HCT116 (cell line): ENCODE measurements at regions not wholly inside any gene's neighbourhood (a gene's known extent, or its start where the extent isn't known, plus 50 kb on each side); places are given as distances from the start of the nearest gene placed in this dataset.

Source experiments
- ATAC-seq: fragments of 200-7000 bp; cut with Tn5 transposase; 2 replicates; pipeline ENCODE4 v1.9.1; 2020; ENCODE audit warnings: mild to moderate bottlenecking, moderate library complexity
- BruUV-seq: library from RNA; stranded (reverse); fragments of 400-500 nt; replicated peaks from 2 replicates; lab custom pipeline; 2021; lab: Mats Ljungman, UMichigan
- CTCF ChIA-PET: fragments of 300-600 bp; sonication (Branson Sonifier 250); formaldehyde crosslinking; loops from one replicate; lab custom pipeline; 2021; ENCODE audit warnings: antibody characterized with exemption; lab: Charles Lee
- POLR2A ChIA-PET: fragments of 300-600, 350-600 bp; sonication (Branson Sonifier 250); formaldehyde crosslinking; loops from one replicate; lab custom pipeline; 2021; ENCODE audit warnings: antibody characterized with exemption; lab: Charles Lee
- RAD21 ChIA-PET, 2 experiments: fragments of 300-600 bp; sonication (Branson Sonifier 250); formaldehyde crosslinking; loops; one replicate each; lab custom pipeline; 2023; ENCODE audit warnings: low total read pairs in 2 of 2; ENCODE audit not compliant: uncharacterized antibody in 2 of 2, unreplicated experiment in 2 of 2, low non-redundant PET in 1 of 2; lab: Charles Lee
- DNase-seq: peaks from one replicate; pipeline ENCODE4 v3.0.0-alpha.2; 2010; ENCODE audit warnings: low read depth, low spot score
- H2AFZ ChIP-seq: fragments of 200-600 bp; shearing (Covaris generic), sonication (generic); 2 replicates; pipeline ENCODE4 v1.6.1; 2017; ENCODE audit warnings: low read depth, mixed run types, mixed read lengths, antibody characterized with exemption, low read length; ENCODE audit not compliant: poor library complexity, severe bottlenecking
- H3K27ac ChIP-seq: 2 replicates; pipeline ENCODE4 v1.5.1; 2012; ENCODE audit warnings: low read depth, low read length
- H3K27me3 ChIP-seq: fragments of 200-600 bp; sonication (generic); 2 replicates; pipeline ENCODE4 v1.6.1; 2016; ENCODE audit warnings: mixed run types, low read length, mixed read lengths; ENCODE audit not compliant: insufficient read depth
- H3K36me3 ChIP-seq, 2 experiments: fragments of 200-500 bp in 1 of 2; fragments of 200-600 bp in 1 of 2; sonication (Bioruptor generic) in 1 of 2; sonication (generic) in 1 of 2; 2 replicates each; pipeline versions ENCODE4 v1.5.1 to v1.6.1; 2014 to 2016; ENCODE audit warnings: low read length in 2 of 2, inconsistent platforms in 1 of 2, mixed read lengths in 1 of 2, mixed run types in 1 of 2; ENCODE audit not compliant: insufficient read depth in 2 of 2, control insufficient read depth in 1 of 2
- H3K4me1 ChIP-seq, 2 experiments: fragments of 200-600 bp in 1 of 2; sonication (generic) in 1 of 2; 2 replicates each; pipeline versions ENCODE4 v1.5.1 to v1.6.1; 2012 to 2017; ENCODE audit warnings: low read length in 2 of 2, inconsistent platforms in 1 of 2, mild to moderate bottlenecking in 1 of 2, mixed read lengths in 1 of 2, mixed run types in 1 of 2, moderate library complexity in 1 of 2; ENCODE audit not compliant: insufficient read depth in 2 of 2, control insufficient read depth in 1 of 2
- H3K4me2 ChIP-seq: fragments of 200-600 bp; sonication (generic); 2 replicates; pipeline ENCODE4 v1.6.1; 2017; ENCODE audit warnings: mixed run types, low read length, mixed read lengths
- H3K4me3 ChIP-seq, 2 experiments: fragments of 200-600 bp in 1 of 2; sonication (generic) in 1 of 2; replicated peaks in 1 of 2; 2 replicates each; pipeline ENCODE4 v1.5.1; 2011 to 2016; ENCODE audit warnings: low read length in 2 of 2, control low read depth in 1 of 2, low read depth in 1 of 2, mild to moderate bottlenecking in 1 of 2, mixed read lengths in 1 of 2, mixed run types in 1 of 2
- H3K79me2 ChIP-seq: fragments of 200-600 bp; sonication (generic); 2 replicates; pipeline ENCODE4 v1.6.1; 2017; ENCODE audit warnings: mild to moderate bottlenecking, mixed run types, low read length, moderate library complexity, mixed read lengths; ENCODE audit not compliant: insufficient read depth
- H3K9ac ChIP-seq: fragments of 200-600 bp; sonication (generic); 2 replicates; pipeline ENCODE4 v1.6.1; 2016; ENCODE audit warnings: low read length, mixed read lengths
- H3K9me2 ChIP-seq: fragments of 200-600 bp; sonication (generic), shearing (Covaris generic); 2 replicates; pipeline ENCODE4 v1.6.1; 2017; ENCODE audit warnings: mixed run types, mild to moderate bottlenecking, moderate library complexity; ENCODE audit not compliant: insufficient read depth
- H3K9me3 ChIP-seq, 2 experiments: fragments of 200-500 bp in 1 of 2; fragments of 200-600 bp in 1 of 2; sonication (Bioruptor generic) in 1 of 2; sonication (generic) in 1 of 2; 2 replicates each; pipeline ENCODE4 v1.6.1; 2014 to 2017; ENCODE audit warnings: low read length in 2 of 2, mixed read lengths in 2 of 2, inconsistent platforms in 1 of 2, low read depth in 1 of 2, mild to moderate bottlenecking in 1 of 2, mixed run types in 1 of 2, moderate library complexity in 1 of 2; ENCODE audit not compliant: control insufficient read depth in 1 of 2, insufficient read depth in 1 of 2
- H4K20me1 ChIP-seq: fragments of 200-600 bp; sonication (generic), shearing (Covaris generic); 2 replicates; pipeline ENCODE4 v1.6.1; 2017; ENCODE audit warnings: mixed run types, mild to moderate bottlenecking, moderate library complexity; ENCODE audit not compliant: insufficient read depth
- ATF3 ChIP-seq: IDR thresholded peaks from 2 replicates; pipeline ENCODE4 v1.6.1; 2012
- CBX3 ChIP-seq: IDR thresholded peaks from 2 replicates; pipeline ENCODE4 v1.6.1; 2012; ENCODE audit warnings: low read depth
- CEBPB ChIP-seq: IDR thresholded peaks from 2 replicates; pipeline ENCODE4 v1.6.1; 2012; ENCODE audit warnings: low read depth
- CTCF ChIP-seq, 3 experiments: fragments of 200-600 bp in 1 of 3; sonication (generic) in 1 of 3; IDR thresholded peaks in 2 of 3; conservative IDR thresholded peaks in 1 of 3; 2 replicates each; pipeline ENCODE4 v1.5.1; 2012 to 2017; ENCODE audit warnings: low read depth in 2 of 3, low read length in 2 of 3, antibody characterized with exemption in 1 of 3, borderline replicate concordance in 1 of 3, control low read depth in 1 of 3, mild to moderate bottlenecking in 1 of 3, mixed read lengths in 1 of 3, mixed run types in 1 of 3, moderate library complexity in 1 of 3; ENCODE audit not compliant: insufficient read depth in 1 of 3
- EGR1 ChIP-seq: IDR thresholded peaks from 2 replicates; pipeline ENCODE4 v1.6.1; 2012; ENCODE audit warnings: low read depth
- ELF1 ChIP-seq: IDR thresholded peaks from 2 replicates; pipeline ENCODE4 v1.6.1; 2012; ENCODE audit warnings: low read depth, borderline replicate concordance
- EZH2 ChIP-seq: fragments of 200-600 bp; sonication (generic); IDR thresholded peaks from 2 replicates; pipeline ENCODE4 v1.6.1; 2017; ENCODE audit warnings: antibody characterized with exemption, mixed run types
- EZH2phosphoT487 ChIP-seq: fragments of 200-600 bp; IDR thresholded peaks from 2 replicates; pipeline ENCODE4 v1.6.1; 2018; ENCODE audit warnings: antibody characterized with exemption, borderline replicate concordance
- FOSL1 ChIP-seq: IDR thresholded peaks from 2 replicates; pipeline ENCODE4 v1.6.1; 2012; ENCODE audit warnings: low read depth
- POLR2AphosphoS5 ChIP-seq: IDR thresholded peaks from 2 replicates; pipeline ENCODE4 v1.6.1; 2011; ENCODE audit warnings: mild to moderate bottlenecking, low read depth, low read length, moderate library complexity
- RAD21 ChIP-seq: IDR thresholded peaks from 2 replicates; pipeline ENCODE4 v1.6.1; 2012; ENCODE audit warnings: low read depth, mild to moderate bottlenecking
- SP1 ChIP-seq: IDR thresholded peaks from 2 replicates; pipeline ENCODE4 v1.6.1; 2012; ENCODE audit warnings: low read depth
- SRF ChIP-seq: IDR thresholded peaks from 2 replicates; pipeline ENCODE4 v1.6.1; 2012; ENCODE audit warnings: low read depth
- ZBTB33 ChIP-seq: IDR thresholded peaks from 2 replicates; pipeline ENCODE4 v1.6.1; 2011; ENCODE audit warnings: mild to moderate bottlenecking, low read length, moderate library complexity; ENCODE audit not compliant: insufficient replicate concordance; ENCODE audit errors: extremely low read depth
- ZFX ChIP-seq: fragments of 450-650 bp; IDR thresholded peaks from 2 replicates; pipeline ENCODE4 v1.6.1; 2017
- intact Hi-C: fragments of 100-400 bp; cut with micrococcal nuclease; formaldehyde crosslinking; loops from 2 replicates; pipeline ENCODE4 v1.10.0; 2022

- ATAC-seq = no peak
- no peaks in the 10 kb centered on the region for H3K4me1 ChIP-seq
- no peaks in the 10 kb centered on the region for H3K79me2 ChIP-seq
- no peaks in the 10 kb centered on the region for H3K9me3 ChIP-seq
- BruUV-seq = no TSS peak
- no peak overlapping the region for H3K27ac ChIP-seq
- no peak for DNase-seq
- no peaks in the 10 kb centered on the region for H4K20me1 ChIP-seq
- ChIA-PET RAD21 (no interaction called here), CTCF (no interaction called here), POLR2A (no interaction called here)
- H3K27me3 ChIP-seq = no peaks in the 10 kb centered on the region
- no peak overlapping the region for H3K9ac ChIP-seq
- no peaks in the 10 kb centered on the region for H3K9me2 ChIP-seq
- H3K36me3 ChIP-seq = no peaks in the 10 kb centered on the region
- no peak overlapping the region for H3K4me3 ChIP-seq
- H3K4me2 ChIP-seq = no peak overlapping the region
- no peak overlapping the region for H2AFZ ChIP-seq
- intact Hi-C loops = loop anchor here (5.0 kb wide), 1 partner anchor 93 kb away; no protein-coding TSS in a partner anchor
- TF ChIP-seq EGR1 = no peak
- no peak for TF ChIP-seq CTCF (IDR thresholded peaks at IDR 0.05 in 2 of 3, conservative IDR thresholded peaks at IDR 0.05 in 1 of 3; ENCODE audit: borderline replicate concordance in 1 of 3, insufficient read depth in 1 of 3, low read depth in 2 of 3, low read length in 2 of 3)
- no peak for TF ChIP-seq EZH2phosphoT487
- no peak for TF ChIP-seq ZBTB33
- no peak for TF ChIP-seq CBX3
- no peak for TF ChIP-seq SP1
- no peak for TF ChIP-seq ZFX
- TF ChIP-seq POLR2AphosphoS5 = no peak
- TF ChIP-seq EZH2 = no peak
- no peak for TF ChIP-seq ELF1
- no peak for TF ChIP-seq ATF3
- no peak for TF ChIP-seq FOSL1
- TF ChIP-seq CEBPB = no peak
- TF ChIP-seq SRF = no peak
- no peak for TF ChIP-seq RAD21
These were observed 547.5 kb upstream of the NRXN1 start for GRCh38 chr2:51579412-51579811.
